Astrocyte of the cerebellum (primary cell): ENCODE measurements at regions not wholly inside any gene's neighbourhood (a gene's known extent, or its start where the extent isn't known, plus 50 kb on each side); places are given as distances from the start of the nearest gene placed in this dataset.

Source experiments
- DNase-seq: peaks from one replicate; pipeline ENCODE4 v3.0.0-alpha.2; 2011; ENCODE audit warnings: low read depth
- H3K4me3 ChIP-seq: 2 replicates; pipeline ENCODE4 v1.5.1; 2011; ENCODE audit warnings: mild to moderate bottlenecking, low read depth, low read length, moderate library complexity
- in situ Hi-C: cut with HindIII; loops from 2 replicates; pipeline ENCODE4 v1.10.0; 2017; ENCODE audit warnings: low sequenced_read_pairs
- TF ChIP-seq, protein P1 (sequence below): IDR thresholded peaks from 2 replicates; pipeline ENCODE4 v1.5.1; 2012; ENCODE audit warnings: low read length, low read depth, moderate library complexity, mild to moderate bottlenecking; ENCODE audit errors: missing control alignments

DNA sequence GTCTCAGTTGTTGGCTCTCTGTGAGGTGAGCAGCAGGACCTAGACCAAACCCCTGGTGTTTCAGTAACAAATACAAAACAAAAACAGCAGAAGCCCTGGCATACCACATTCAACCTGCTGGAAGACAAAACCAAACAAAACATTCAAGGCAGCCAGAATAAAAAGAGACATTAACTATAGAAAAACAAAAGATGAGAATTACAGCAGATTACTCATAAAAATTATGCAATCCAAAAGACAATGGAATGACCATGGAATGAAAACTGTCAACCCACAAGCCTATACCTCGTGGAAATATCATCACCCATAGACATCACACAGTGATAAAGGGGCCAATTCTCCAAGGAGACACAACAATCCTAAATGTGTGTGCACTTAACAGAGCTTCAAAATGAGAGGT, 106.0 kb upstream of the IQSEC1 start:
- in situ Hi-C loops = no loop called here
- TF ChIP-seq, protein P1, sequence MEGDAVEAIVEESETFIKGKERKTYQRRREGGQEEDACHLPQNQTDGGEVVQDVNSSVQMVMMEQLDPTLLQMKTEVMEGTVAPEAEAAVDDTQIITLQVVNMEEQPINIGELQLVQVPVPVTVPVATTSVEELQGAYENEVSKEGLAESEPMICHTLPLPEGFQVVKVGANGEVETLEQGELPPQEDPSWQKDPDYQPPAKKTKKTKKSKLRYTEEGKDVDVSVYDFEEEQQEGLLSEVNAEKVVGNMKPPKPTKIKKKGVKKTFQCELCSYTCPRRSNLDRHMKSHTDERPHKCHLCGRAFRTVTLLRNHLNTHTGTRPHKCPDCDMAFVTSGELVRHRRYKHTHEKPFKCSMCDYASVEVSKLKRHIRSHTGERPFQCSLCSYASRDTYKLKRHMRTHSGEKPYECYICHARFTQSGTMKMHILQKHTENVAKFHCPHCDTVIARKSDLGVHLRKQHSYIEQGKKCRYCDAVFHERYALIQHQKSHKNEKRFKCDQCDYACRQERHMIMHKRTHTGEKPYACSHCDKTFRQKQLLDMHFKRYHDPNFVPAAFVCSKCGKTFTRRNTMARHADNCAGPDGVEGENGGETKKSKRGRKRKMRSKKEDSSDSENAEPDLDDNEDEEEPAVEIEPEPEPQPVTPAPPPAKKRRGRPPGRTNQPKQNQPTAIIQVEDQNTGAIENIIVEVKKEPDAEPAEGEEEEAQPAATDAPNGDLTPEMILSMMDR = no peak
- H3K4me3 ChIP-seq = no peak overlapping the region
- no peak for DNase-seq

DNA sequence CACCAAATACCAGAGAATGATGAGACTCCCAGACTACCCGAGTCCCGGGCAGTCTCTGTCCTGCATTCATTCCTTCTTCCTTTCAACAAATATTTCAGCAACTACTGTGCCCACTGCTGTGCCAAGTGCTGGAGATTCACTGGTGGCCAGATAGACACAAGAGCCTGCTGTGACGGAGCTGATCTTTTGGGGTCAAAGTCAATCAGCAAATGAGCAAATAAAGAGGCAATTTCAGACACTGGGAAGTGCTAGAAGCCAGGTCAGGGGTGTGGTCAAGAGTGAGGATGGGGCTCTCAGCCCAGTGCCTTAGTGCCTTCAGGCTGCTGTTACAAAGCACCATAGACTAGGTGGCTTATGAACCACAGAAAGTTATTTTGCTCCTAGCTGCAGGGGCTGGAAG, 104.9 kb upstream of the IQSEC1 start:
- no peak overlapping the region for H3K4me3 ChIP-seq
- in situ Hi-C loops = no loop called here
- TF ChIP-seq, protein P1 = no peak
- DNase-seq = no peak

DNA sequence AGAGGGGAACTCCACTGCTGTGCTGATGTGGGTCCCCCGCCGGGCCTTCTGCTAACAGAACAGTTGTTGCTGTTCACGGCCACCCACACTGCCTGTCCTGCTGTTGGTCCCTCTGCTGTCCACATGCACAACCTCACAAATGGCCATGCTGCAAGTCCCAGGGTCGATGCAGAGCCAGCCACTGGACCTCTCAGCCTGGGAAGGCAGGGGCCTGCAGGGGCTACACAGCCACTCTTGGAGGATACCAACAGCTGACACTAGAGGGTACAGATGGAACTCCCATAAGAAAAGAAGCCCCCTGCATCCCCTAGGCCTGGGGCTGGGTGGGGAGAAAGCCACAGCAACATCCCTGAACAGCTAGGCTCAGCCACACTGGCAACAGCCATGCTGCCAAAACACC, 104.4 kb upstream of the IQSEC1 start:
- H3K4me3 ChIP-seq = no peak overlapping the region
- in situ Hi-C loops = no loop called here
- DNase-seq = no peak
- TF ChIP-seq, protein P1 = no peak

DNA sequence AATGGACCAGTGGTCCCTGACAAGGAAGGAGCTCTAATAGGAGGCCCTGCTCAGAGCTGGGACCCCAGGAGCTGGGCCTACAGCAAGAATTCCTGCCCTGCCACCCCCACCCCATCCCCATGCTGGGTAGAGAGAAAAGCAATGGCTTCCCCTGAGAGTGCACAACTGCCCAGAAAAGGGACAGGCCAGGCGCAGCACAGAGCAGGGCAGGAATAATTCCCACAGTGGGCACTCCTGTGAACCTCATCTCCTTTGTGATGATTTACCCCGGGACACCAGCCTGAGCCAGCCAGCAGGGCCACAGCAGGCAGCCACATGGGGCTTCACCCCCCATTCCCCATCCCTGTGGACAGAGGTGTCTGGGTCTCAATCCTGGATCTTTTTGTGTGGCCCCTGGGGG, 104.0 kb upstream of the IQSEC1 start:
- no peak overlapping the region for H3K4me3 ChIP-seq
- TF ChIP-seq, protein P1 = no peak
- no peak for DNase-seq
- in situ Hi-C loops = no loop called here

DNA sequence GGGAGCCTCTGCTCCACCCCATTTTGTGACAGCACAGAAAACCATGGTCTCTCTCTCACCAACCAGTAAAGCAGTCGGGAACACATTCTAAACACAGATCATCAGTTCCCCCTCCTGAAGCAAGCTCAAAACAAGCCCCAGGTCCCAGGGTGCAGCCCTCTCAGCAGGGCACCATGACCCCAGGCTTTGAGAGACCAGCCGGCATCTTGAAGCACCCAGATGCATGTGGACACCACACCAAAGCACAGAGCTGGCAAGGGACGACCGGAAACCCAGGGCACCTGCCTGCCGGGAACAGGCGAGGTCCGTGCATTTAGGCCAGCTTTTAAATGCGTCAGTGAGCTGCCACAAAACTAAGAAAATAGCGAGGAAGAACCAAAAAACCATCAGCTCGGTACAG, 103.2 kb upstream of the IQSEC1 start:
- no peak overlapping the region for H3K4me3 ChIP-seq
- DNase-seq = no peak
- TF ChIP-seq, protein P1 = no peak
- in situ Hi-C loops = no loop called here

DNA sequence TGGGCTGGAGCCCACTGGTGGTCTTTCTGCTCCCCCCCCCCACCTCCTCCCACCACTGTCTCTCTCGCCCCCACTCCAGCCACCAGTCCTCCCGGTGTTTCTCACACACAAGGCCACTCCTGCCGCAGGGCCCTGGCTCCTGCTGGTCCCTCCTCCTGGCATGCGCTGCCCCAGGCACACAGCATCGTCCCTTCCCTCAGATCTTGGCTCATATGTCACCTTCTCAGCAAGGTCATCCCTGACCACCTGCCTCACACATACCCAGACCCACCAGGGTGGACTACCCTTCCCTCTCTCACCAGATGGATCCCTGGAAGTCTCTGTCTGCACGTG, 101.5 kb upstream of the IQSEC1 start:
- in situ Hi-C loops = no loop called here
- H3K4me3 ChIP-seq = no peak overlapping the region
- TF ChIP-seq, protein P1 = no peak
- DNase-seq = no peak
